ENCODE measurements at regions not wholly inside any gene's neighbourhood (a gene's known extent, or its start where the extent isn't known, plus 50 kb on each side); places are given as distances from the start of the nearest gene placed in this dataset.

- intact Hi-C loops (cut with DNase I; ENCODE audit: low total_unique reads) (no loop called here), in situ Hi-C loops (cut with MboI; ENCODE audit: low pct_ligation_motif_present in 1 of 4, low pct_unique_long_range_greater_than_20kb in 1 of 4, low sequenced_read_pairs in 3 of 4) (no loop called here)
- H3K4me3 ChIP-seq, result no peak overlapping the region
- no peak for TF ChIP-seq CTCF (IDR thresholded peaks at IDR 0.05)
- TF ChIP-seq POLR2A (IDR thresholded peaks at IDR 0.05), result no peak
- TF ChIP-seq POLR2AphosphoS5 (IDR thresholded peaks at IDR 0.05), result no peak
- no peak for TF ChIP-seq EP300 (IDR thresholded peaks at IDR 0.05; ENCODE audit: low read depth)
- no peak overlapping the region for H3K27ac ChIP-seq
- no peaks in the 10 kb centered on the region for H3K36me3 ChIP-seq
- H3K9me3 ChIP-seq, result no peaks in the 10 kb centered on the region
- H3K4me1 ChIP-seq, result no peaks in the 10 kb centered on the region
- DNase-seq, result no peak
- H3K27me3 ChIP-seq, result no peaks in the 10 kb centered on the region
- WGBS, 2 donors (ENCODE audit: low coverage in 1 of 2), result 20 to 26% methylated on average over 2 of the region's 2 CpGs
These were observed 73.0 kb upstream of the FRMD4B start for GRCh38 chr3:69458803-69459365.

- no peak overlapping the region for H3K4me3 ChIP-seq
- no peak for TF ChIP-seq POLR2A (IDR thresholded peaks at IDR 0.05)
- no peak for TF ChIP-seq POLR2AphosphoS5 (IDR thresholded peaks at IDR 0.05)
- TF ChIP-seq CTCF (IDR thresholded peaks at IDR 0.05), result no peak
- TF ChIP-seq EP300 (IDR thresholded peaks at IDR 0.05; ENCODE audit: low read depth), result no peak
- WGBS, 2 donors (ENCODE audit: low coverage in 1 of 2), result 83% methylated on average over 4 of the region's 4 CpGs
- no peaks in the 10 kb centered on the region for H3K4me1 ChIP-seq
- in situ Hi-C loops (cut with MboI; ENCODE audit: low pct_ligation_motif_present in 1 of 4, low pct_unique_long_range_greater_than_20kb in 1 of 4, low sequenced_read_pairs in 3 of 4) (no loop called here), intact Hi-C loops (cut with DNase I; ENCODE audit: low total_unique reads) (no loop called here)
- no peaks in the 10 kb centered on the region for H3K36me3 ChIP-seq
- H3K27ac ChIP-seq, result no peak overlapping the region
- no peaks in the 10 kb centered on the region for H3K9me3 ChIP-seq
- no peaks in the 10 kb centered on the region for H3K27me3 ChIP-seq
- no peak for DNase-seq
These were observed 70.7 kb upstream of the FRMD4B start for GRCh38 chr3:69456631-69457030.

- no peaks in the 10 kb centered on the region for H3K4me1 ChIP-seq
- H3K36me3 ChIP-seq, result no peaks in the 10 kb centered on the region
- WGBS, 2 donors (ENCODE audit: low coverage in 1 of 2), result 77% methylated on average over 17 of the region's 22 CpGs; no CpG with 5 or more reads in 1 of the 2 donors
- no peaks in the 10 kb centered on the region for H3K9me3 ChIP-seq
- no peak overlapping the region for H3K27ac ChIP-seq
- intact Hi-C loops (cut with DNase I; ENCODE audit: low total_unique reads) (no loop called here), in situ Hi-C loops (cut with MboI; ENCODE audit: low pct_ligation_motif_present in 1 of 4, low pct_unique_long_range_greater_than_20kb in 1 of 4, low sequenced_read_pairs in 3 of 4) (no loop called here)
- no peak for DNase-seq
- no peak overlapping the region for H3K4me3 ChIP-seq
- TF ChIP-seq POLR2A (IDR thresholded peaks at IDR 0.05), result no peak
- no peak for TF ChIP-seq CTCF (IDR thresholded peaks at IDR 0.05)
- TF ChIP-seq EP300 (IDR thresholded peaks at IDR 0.05; ENCODE audit: low read depth), result no peak
- no peak for TF ChIP-seq POLR2AphosphoS5 (IDR thresholded peaks at IDR 0.05)
- H3K27me3 ChIP-seq, result no peaks in the 10 kb centered on the region
These were observed 68.4 kb upstream of the FRMD4B start for GRCh38 chr3:69454204-69454787.

- intact Hi-C loops (cut with DNase I; ENCODE audit: low total_unique reads), result no loop called here
- no peak for TF ChIP-seq EP300 (IDR thresholded peaks at IDR 0.05; ENCODE audit: low read depth)
- TF ChIP-seq CTCF (IDR thresholded peaks at IDR 0.05), result no peak
- TF ChIP-seq POLR2A (IDR thresholded peaks at IDR 0.05), result no peak
- no peak for TF ChIP-seq POLR2AphosphoS5 (IDR thresholded peaks at IDR 0.05)
- no peaks in the 10 kb centered on the region for H3K27me3 ChIP-seq
These were observed 66.4 kb upstream of the FRMD4B start for GRCh38 chr3:69452295-69452694.

More at GRCh38 chr3:69452295-69452694, 66.4 kb upstream of the FRMD4B start:
- no peaks in the 10 kb centered on the region for H3K9me3 ChIP-seq
- H3K4me1 ChIP-seq, result no peaks in the 10 kb centered on the region
- no peak for DNase-seq
- 67 to 69% methylated on average over 1 to 2 of the region's 2 CpGs for WGBS, 2 donors (ENCODE audit: low coverage in 1 of 2)
- in situ Hi-C loops (cut with MboI; ENCODE audit: low pct_ligation_motif_present in 1 of 4, low pct_unique_long_range_greater_than_20kb in 1 of 4, low sequenced_read_pairs in 3 of 4), result no loop called here
- H3K27ac ChIP-seq, result no peak overlapping the region
- no peaks in the 10 kb centered on the region for H3K36me3 ChIP-seq
- H3K4me3 ChIP-seq, result no peak overlapping the region

Data from transverse colon (tissue), 4 donors.